Hematopoietic multipotent progenitor cell treated with erythropoietin and hydrocortisone succinate and interleukin-3 and kit ligand, for 8 days (in vitro differentiated cells): ENCODE measurements at regions not wholly inside any gene's neighbourhood (a gene's known extent, or its start where the extent isn't known, plus 50 kb on each side); places are given as distances from the start of the nearest gene placed in this dataset.
A peak's percentile ranks its signal among the peaks of the same experiment; 100 is the strongest.

Experiments
- DNase-seq: peaks from one replicate; pipeline ENCODE4 v3.0.0-alpha.2; 2015

DNA sequence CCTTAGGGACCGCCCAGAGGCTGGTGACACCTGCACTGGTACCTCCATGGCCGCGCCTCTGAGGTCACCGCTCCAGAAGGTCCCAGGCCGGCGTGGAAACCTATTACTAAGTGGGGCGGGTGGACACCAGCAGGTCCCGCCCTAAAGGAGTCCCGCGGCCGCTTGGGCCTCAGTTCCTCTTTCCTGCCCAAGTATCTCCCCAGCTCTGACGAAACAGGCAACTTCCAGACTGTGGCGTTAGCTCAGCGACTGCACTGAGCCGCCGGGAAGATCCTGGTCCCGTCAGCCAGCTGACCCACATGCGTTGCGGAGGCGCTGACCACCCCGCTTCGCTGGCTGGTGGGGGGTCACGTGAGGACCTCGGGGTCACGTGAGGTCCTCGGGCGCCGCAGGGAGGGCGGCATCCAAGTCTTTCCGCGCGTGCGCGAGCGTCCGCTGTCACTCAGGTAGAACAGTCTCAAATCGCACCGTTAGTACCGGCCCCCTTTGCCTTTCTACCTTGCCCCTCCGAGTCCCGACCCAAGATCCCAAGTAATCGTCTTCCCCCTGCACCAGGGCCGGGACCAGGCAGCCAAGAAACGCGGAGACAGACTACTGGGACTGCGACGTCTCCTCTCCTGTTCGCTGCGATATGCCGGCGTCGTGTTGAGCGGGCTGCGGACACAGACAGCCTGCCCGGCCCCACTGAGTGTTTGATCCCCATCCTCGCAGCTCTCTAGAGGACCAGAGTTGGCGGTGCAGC is 53.7 kb upstream of the KDM4C start:
- DNase-seq, result peak; percentile 91

DNA sequence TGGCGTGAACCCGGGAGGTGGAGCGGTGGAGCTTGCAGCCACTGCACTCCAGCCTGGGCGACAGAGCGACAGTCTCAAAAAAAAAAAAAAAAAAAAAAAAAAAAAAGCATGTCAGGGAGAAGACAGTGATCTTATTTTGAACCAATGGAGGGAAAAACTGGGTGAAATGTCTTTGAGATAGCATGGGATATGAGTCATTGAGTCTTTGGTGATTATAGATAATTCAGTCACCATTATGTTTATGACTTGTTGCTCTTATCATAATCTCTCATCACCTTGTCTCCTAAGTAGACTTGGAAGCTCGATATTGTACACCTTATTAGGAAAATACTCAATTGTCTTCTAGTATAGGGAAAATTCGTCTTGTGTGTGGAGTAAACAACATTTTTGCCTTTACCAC is 55.1 kb upstream of the KDM4C start:
- peak; percentile 74 for DNase-seq

DNA sequence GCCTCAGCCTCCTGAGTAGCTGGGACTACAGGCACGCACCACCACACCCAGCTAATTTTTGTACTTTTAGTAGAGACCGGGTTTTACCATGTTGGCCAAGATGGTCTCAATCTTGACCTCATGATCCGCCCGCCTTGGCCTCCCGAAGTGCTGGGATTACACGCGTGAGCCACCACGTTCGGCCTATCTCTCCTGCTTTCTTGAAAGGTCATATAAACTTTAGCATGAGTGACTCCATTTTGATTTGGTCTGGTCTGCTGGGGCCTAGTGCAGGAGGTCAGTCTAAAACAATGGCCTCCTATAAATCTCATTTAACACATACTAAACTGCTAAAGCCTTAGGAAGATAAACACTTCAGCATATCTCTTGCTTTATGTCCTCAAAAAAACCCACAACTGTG is 50.6 kb upstream of the GLDC start:
- DNase-seq, result no peak

DNA sequence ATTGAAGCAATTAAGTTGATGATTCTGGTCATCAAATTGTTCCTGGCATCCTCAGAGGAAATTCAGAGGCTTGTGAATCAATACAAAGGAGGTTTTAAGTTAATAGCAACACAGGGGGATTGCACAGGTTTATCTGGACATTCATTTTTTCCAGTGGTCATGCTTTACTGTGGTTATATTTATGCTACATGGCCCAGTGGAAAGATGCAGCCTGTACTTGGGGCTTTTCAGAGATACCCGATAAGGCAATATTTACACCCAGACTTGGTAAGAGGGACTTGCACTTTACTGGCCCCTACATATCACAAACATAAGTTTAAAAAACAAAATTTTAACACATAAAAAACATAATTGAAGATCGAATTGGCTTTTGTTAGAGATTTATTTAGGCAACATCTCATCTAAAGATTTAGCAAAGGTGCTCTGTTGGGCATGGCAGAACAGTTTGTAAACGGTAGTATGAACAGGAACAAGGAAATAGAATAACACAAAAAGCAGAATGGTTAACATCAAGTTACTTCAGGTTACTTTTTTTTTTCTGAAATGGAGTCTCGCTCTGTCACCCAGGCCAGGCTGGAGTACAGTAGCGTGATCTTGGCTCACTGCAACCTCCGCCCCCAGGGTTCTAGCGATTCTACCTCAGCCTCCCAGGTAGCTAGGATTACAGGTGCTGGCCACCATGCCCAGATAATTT is 49.7 kb upstream of the GLDC start:
- DNase-seq, result no peak
